Endodermal cell (in vitro differentiated cells): ENCODE measurements at regions not wholly inside any gene's neighbourhood (a gene's known extent, or its start where the extent isn't known, plus 50 kb on each side); places are given as distances from the start of the nearest gene placed in this dataset.

Experiments
- DNase-seq: peaks from one replicate; pipeline ENCODE4 v3.0.0-alpha.2; 2017
- H3K27ac ChIP-seq: 2 replicates; pipeline ENCODE4 v1.5.1; 2013; ENCODE audit warnings: mild to moderate bottlenecking, low read depth, low read length, moderate library complexity
- H3K27me3 ChIP-seq: 2 replicates; pipeline ENCODE4 v1.6.1; 2013; ENCODE audit warnings: mild to moderate bottlenecking, low read length, moderate library complexity; ENCODE audit not compliant: insufficient read depth, control insufficient read depth, poor library complexity, severe bottlenecking
- H3K36me3 ChIP-seq: 2 replicates; pipeline ENCODE4 v1.7.0; 2013; ENCODE audit warnings: mild to moderate bottlenecking, low read length, moderate library complexity; ENCODE audit not compliant: control insufficient read depth, insufficient read depth
- H3K4me1 ChIP-seq: one replicate; pipeline ENCODE4 v1.7.0; 2013; ENCODE audit warnings: low read length; ENCODE audit not compliant: control insufficient read depth, insufficient read depth
- H3K4me3 ChIP-seq: 2 replicates; pipeline ENCODE4 v1.5.1; 2013; ENCODE audit warnings: mild to moderate bottlenecking, low read length, moderate library complexity
- H3K9ac ChIP-seq: 2 replicates; pipeline ENCODE4 v1.6.1; 2013; ENCODE audit warnings: mild to moderate bottlenecking, low read length, moderate library complexity; ENCODE audit not compliant: poor library complexity, severe bottlenecking; ENCODE audit errors: extremely low read depth
- H3K9me3 ChIP-seq: 2 replicates; pipeline ENCODE4 v1.6.1; 2013; ENCODE audit warnings: mild to moderate bottlenecking, low read length, moderate library complexity; ENCODE audit not compliant: control insufficient read depth
- H3K27ac Mint-ChIP-seq: 2 replicates; pipeline ENCODE4 v1.8.0; 2020; ENCODE audit warnings: mixed read lengths
- H3K27me3 Mint-ChIP-seq: 2 replicates; pipeline ENCODE4 v1.8.0; 2021; ENCODE audit warnings: mild to moderate bottlenecking, mixed read lengths; ENCODE audit not compliant: insufficient read depth
- H3K36me3 Mint-ChIP-seq: 2 replicates; pipeline ENCODE4 v1.8.0; 2020; ENCODE audit warnings: low read depth, mixed read lengths
- H3K4me1 Mint-ChIP-seq: 2 replicates; pipeline ENCODE4 v1.8.0; 2020; ENCODE audit warnings: mixed read lengths
- H3K4me3 Mint-ChIP-seq: 2 replicates; pipeline ENCODE4 v1.8.0; 2020; ENCODE audit warnings: mild to moderate bottlenecking, moderate library complexity, mixed read lengths
- H3K9me3 Mint-ChIP-seq: 2 replicates; pipeline ENCODE4 v1.8.0; 2020; ENCODE audit warnings: mild to moderate bottlenecking, mixed read lengths
- WGBS, 2 experiments: methylation state at CpG; one replicate each; pipeline versions ENCODE4 v1.1.5 to v1.1.7; 2013; ENCODE audit warnings: missing lambda C conversion rate in 2 of 2, mixed read lengths in 1 of 2; ENCODE audit not compliant: insufficient coverage in 1 of 2, insufficient read length in 1 of 2; 5-methylcytosine and 5-hydroxymethylcytosine counted together
- TF ChIP-seq, protein P1 (sequence below): fragments of 200-600 bp; sonication (generic); conservative IDR thresholded peaks from 2 replicates; pipeline ENCODE4 v1.5.0; 2021; ENCODE audit warnings: antibody characterized with exemption, mild to moderate bottlenecking

GRCh38 chr21:35838987-35839763 is 221.2 kb downstream of the SETD4 start:
- Histone ChIP-seq H3K9me3 (no peaks in the 10 kb centered on the region), H3K9ac (no peak overlapping the region), H3K36me3 (no peaks in the 10 kb centered on the region), H3K27me3 (no peaks in the 10 kb centered on the region), H3K4me1 (peaks cover 2% of the 10 kb centered on the region), H3K27ac (no peak overlapping the region), H3K4me3 (no peak overlapping the region)
- Mint-ChIP-seq H3K9me3 (peaks cover 2% of the 10 kb centered on the region), H3K27ac (no peak overlapping the region), H3K4me1 (peaks cover 7% of the 10 kb centered on the region), H3K36me3 (no peaks in the 10 kb centered on the region), H3K4me3 (no peak overlapping the region), H3K27me3 (peaks cover 13% of the 10 kb centered on the region)
- TF ChIP-seq, protein P1, sequence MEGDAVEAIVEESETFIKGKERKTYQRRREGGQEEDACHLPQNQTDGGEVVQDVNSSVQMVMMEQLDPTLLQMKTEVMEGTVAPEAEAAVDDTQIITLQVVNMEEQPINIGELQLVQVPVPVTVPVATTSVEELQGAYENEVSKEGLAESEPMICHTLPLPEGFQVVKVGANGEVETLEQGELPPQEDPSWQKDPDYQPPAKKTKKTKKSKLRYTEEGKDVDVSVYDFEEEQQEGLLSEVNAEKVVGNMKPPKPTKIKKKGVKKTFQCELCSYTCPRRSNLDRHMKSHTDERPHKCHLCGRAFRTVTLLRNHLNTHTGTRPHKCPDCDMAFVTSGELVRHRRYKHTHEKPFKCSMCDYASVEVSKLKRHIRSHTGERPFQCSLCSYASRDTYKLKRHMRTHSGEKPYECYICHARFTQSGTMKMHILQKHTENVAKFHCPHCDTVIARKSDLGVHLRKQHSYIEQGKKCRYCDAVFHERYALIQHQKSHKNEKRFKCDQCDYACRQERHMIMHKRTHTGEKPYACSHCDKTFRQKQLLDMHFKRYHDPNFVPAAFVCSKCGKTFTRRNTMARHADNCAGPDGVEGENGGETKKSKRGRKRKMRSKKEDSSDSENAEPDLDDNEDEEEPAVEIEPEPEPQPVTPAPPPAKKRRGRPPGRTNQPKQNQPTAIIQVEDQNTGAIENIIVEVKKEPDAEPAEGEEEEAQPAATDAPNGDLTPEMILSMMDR: no peak
- 95% methylated on average over 6 to 7 of the region's 7 CpGs for whole genome bisulfite sequencing, 2 experiments
- peak; percentile 23 for DNase-seq

DNA sequence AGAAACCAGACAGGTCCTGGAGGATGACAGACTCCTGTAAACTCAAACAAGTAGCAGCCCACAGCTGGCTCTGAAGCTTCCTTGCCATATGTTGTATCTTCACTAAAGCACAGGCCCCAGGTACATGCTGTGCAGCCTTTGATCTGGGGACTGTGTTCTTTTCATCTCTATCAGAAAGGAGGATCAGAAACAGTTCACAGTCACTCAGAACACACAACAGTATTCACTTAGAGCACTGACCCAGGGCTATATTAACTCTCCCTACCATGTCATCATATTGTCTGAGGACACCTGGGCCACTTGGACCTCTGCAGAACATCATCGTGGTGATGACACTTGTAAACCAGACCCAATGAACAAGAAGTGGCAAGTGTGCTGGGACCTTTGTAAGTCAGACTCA is 222.0 kb downstream of the SETD4 start:
- Histone ChIP-seq H3K27ac (no peak overlapping the region), H3K4me3 (no peak overlapping the region), H3K9ac (no peak overlapping the region), H3K36me3 (no peaks in the 10 kb centered on the region), H3K27me3 (no peaks in the 10 kb centered on the region), H3K9me3 (no peaks in the 10 kb centered on the region), H3K4me1 (peaks cover 2% of the 10 kb centered on the region)
- whole genome bisulfite sequencing, 2 experiments: 87 to 100% methylated on average over 1 of the region's 1 CpG
- H3K4me3 Mint-ChIP-seq: no peak overlapping the region
- DNase-seq: peak; percentile 23
- H3K36me3 Mint-ChIP-seq: no peaks in the 10 kb centered on the region
- H3K27me3 Mint-ChIP-seq: peaks cover 13% of the 10 kb centered on the region
- H3K9me3 Mint-ChIP-seq: peaks cover 2% of the 10 kb centered on the region
- TF ChIP-seq, protein P1: no peak
- no peak overlapping the region for H3K27ac Mint-ChIP-seq
- H3K4me1 Mint-ChIP-seq: peaks cover 12% of the 10 kb centered on the region

- H3K9me3 Mint-ChIP-seq: peaks cover 2% of the 10 kb centered on the region
- Histone ChIP-seq H3K36me3 (no peaks in the 10 kb centered on the region), H3K27me3 (no peaks in the 10 kb centered on the region), H3K27ac (no peak overlapping the region), H3K9me3 (no peaks in the 10 kb centered on the region), H3K4me1 (peaks cover 2% of the 10 kb centered on the region), H3K9ac (no peak overlapping the region), H3K4me3 (no peak overlapping the region)
- H3K36me3 Mint-ChIP-seq: no peaks in the 10 kb centered on the region
- peak; percentile 13 for DNase-seq
- no peak overlapping the region for H3K4me3 Mint-ChIP-seq
- H3K27ac Mint-ChIP-seq: no peak overlapping the region
- WGBS, 2 experiments: 57 to 67% methylated on average over 1 of the region's 1 CpG
- peaks cover 15% of the 10 kb centered on the region for H3K4me1 Mint-ChIP-seq
- TF ChIP-seq, protein P1: no peak
- H3K27me3 Mint-ChIP-seq: peaks cover 18% of the 10 kb centered on the region
Observed at GRCh38 chr21:35833991-35834390, 226.3 kb downstream of the SETD4 start.
